ENCODE measurements at regions not wholly inside any gene's neighbourhood (a gene's known extent, or its start where the extent isn't known, plus 50 kb on each side); places are given as distances from the start of the nearest gene placed in this dataset.

DNA sequence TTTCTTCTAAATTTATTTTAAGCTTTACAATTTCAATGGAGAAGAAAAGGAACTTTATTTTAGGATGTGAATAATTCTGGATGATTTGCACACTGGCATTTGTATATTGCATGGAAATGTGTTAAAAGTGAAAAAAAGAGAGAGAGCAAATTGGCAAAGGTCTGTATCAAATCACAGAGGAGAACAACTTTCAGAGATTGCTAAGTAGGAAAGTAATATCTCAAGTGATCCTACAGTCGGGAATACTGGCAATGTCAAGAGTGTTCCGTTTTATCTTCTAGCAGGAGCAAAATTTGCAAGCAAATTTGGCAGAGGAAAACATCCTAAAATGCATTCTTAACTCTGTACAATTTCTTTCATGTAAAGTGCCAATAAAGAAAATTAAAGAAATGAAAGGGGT lies 97.1 kb upstream of the TMC3 start:
- no peak for DNase-seq

DNA sequence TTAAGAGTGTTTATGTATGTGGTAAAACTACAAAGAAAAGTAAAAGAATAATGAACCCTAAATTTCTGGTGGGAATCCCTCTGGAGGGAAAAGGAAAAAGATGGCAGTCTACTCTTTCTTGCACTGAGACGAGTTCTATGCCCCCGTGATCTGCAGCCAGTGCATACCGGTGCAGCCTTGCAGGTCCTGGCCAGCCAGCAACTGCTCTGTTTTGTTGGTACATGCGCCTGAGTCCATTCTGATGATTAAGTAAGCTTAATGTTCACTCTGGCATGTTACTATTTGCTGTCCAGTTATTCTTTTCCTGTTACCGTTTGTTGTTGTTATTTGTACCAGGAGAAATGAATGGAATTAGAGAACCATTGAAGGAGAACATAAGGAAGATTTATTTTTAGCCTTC lies 95.1 kb upstream of the TMC3 start:
- DNase-seq, result no peak

DNA sequence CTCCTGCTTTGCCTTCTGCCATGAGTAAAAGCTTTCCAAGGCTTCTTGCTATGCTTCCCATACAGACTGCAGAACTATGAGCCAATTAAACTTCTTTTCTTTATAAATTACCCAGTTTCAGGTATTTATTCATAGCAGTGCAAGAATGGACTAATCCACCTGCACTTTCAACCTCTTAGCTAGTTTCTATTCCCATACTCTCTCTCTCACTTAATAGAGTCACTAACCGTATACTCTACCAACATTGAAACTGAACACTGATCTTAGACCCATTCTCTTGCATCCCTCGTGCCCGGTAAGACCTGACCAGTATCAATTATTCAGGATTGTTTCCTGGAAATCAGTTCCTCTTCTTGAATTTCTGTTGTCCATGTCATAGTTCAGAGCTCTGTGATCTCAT lies 92.7 kb upstream of the TMC3 start:
- DNase-seq, result no peak

DNA sequence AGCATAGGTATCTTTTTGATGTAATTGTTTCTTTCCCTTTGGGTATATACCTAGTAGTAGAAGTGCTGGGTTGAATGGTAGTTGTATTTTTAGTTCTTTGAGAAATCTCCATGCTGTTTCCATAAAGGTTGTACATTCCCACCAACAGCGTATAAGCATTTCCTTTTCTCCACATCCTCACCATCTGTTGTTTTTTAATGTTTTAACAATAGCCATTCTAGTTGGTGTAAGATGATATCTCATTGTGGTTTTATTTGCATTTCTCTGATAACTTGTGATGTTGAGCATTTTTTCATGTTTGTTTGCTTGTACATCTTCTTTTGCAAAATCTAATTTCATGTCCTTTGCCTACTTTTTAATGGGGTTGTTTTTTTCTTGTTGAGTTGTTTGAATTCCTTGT lies 80.0 kb upstream of the TMC3 start:
- DNase-seq, result no peak

DNA sequence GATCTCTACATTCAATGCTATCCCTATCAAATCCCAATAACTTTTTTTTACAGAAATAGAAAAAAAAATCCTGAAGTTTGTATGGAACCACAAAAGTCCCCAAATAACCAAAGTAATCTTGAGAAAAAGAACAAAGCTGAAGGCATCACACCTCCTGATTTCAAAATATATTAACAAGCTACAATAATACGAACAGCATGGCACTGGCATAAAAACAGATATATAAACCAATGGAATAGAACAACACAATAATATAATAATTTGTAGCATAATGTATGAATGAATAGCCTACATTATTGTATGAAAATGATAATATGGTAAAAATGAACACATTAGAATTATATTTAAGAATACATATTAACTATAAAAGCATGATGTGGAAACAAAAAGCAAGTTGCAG lies 76.7 kb upstream of the TMC3 start:
- DNase-seq, result no peak

DNA sequence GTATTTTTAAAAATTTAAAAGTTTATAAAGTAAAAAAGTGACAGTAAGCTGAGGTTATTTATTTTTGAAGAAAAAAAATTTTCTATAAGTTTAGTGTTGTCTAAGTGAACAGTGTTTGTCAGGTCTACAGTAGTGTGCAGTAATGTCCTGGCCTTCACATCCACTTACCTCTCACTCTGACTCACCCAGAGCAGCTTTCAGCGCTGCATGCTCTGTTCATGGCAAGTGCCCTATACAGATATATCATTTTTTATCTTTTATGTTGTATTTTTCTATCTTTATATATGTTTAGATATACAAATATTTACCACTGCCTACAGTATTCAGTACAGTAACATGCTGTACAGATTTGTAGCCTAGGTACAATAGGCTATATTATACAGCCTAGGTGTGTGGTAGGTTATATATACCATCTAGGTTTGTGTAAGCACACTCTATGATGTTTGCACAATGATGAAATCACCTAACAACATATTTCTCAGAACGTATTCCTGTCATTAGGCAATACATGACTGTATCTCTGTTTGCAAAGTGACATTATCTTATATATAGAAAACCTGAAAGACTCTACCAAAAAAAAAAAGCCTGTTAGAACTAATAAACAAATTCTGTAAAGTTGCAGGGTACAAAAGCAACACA lies 75.9 kb upstream of the TMC3 start:
- DNase-seq, result peak; percentile 1

DNA sequence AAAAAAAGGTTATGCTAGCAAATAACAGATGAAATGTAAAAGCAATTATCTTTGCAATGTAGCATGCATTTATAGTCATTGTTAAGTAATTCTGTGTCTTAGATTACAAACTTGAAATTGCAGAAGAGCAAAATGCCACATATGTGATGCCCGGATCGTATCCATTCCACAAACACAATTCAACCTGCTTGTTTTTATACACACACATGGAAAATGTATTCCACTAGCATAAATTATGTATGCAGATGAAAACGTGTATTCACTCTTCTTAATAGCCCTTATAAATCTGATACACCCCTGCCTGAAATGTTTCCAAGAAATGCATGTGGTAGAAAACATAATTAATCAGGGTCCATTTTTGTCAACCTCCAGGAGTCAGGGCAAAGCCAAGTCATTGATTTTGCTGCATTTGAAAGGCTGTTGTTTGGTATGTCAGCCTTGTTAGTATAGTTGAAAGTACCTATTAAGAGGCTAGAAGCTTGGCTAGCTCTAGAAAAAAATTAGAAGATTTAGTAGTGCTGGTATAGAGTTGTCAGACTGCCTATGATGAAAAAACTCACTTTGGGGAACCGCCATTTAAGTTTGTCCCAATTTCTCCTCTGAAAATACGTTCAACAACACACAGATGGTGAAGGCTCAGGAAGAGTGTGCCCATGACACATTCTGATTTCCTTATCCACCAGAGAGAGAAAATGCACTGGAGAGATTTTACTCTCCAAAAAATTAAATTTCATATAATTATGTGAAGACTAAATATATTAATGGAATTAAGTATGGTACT lies 69.2 kb upstream of the TMC3 start:
- DNase-seq, result no peak

DNA sequence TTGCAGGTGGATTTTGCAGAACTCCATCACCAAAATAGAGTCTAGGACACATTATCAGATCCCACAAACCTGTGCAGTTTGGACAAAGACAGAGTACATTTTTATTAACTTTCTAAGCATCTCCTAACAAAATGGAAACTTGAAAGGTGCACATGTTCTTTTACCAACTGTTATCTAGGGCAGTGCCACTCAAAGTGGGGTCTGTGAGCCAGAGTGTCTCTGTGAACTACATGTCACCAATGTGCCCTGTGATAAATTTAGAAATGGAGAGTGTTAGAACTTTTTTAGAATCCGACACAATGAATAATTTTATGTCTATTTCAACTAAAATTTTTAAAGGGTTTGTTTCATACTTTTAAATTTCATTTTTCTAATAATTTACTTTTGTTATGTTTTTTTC lies 68.4 kb upstream of the TMC3 start:
- DNase-seq, result no peak

DNA sequence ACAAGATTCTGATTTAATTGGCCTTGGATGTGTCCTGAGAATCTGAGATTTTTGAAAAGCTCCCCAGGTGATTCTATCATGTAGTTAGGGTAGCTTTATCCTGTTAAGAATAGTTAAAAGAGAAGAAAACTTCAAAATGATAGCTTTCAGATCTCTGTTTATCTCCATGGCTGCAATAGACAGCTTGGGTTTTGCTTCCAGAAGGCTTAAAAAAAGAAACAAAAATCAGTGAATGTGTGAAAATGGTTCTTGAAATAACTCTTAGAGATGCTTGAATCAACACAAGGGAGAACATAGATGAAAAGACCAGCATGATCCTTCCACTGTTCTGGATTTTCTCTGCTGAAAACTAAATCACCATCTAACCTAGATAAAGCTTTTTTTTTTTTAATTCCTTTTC lies 60.8 kb upstream of the TMC3 start:
- no peak for DNase-seq

DNA sequence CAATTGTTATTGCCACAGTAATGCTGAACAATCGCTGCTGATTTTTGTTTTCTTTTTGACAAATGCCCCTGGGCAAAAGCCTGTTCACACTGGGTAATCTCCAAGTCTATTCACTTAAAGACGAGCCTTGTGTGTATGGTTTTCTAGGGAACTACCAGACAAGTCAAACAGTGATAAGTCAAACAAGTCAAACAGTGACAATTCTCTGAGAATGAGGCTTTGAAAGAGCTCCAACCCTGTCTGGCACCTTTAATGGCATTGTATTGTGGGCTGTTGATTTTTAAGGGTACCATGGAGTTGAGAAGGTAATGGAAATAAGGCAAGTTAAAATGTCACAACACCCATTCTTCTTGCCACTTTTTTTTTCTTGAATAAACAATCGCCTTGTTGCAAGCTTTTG lies 59.4 kb upstream of the TMC3 start:
- no peak for DNase-seq

DNA sequence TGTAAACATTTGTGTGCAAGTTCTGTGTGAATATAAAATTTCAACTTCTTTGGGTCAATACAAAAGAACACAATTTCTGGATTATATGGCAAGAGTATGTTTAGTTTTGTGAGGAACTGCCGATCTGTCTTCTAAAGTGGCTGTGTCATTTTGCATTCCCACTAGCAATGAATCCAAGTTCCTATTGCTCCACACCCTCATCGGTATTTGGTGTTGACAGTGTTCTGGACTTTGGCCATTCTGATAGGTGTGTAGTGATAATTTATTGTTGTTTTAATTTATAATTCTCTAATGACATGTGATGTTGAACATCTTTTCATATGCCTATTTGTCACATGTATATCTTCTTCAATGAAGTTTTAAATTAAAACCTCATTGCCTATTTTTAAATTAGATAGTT lies 58.2 kb upstream of the TMC3 start:
- no peak for DNase-seq

DNA sequence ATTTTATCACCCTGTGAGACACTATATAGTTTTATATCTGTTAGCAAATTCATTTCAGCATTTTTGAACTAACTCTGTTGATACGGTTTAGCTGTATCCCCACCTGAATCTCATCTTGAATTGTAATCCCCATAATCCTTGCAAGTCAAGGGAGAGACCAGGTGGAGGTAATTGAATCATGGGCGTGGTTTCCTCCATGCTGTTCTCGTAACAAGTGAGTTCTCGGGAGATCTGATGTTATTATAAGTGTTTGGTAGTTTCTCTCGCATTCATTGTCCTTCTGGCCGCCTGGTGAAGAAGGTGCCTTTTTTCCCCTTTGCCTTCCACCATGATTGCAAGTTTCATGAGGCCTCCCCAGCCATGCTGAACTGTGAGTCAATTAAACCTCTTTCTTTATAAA lies 53.2 kb upstream of the TMC3 start:
- DNase-seq, result no peak

DNA sequence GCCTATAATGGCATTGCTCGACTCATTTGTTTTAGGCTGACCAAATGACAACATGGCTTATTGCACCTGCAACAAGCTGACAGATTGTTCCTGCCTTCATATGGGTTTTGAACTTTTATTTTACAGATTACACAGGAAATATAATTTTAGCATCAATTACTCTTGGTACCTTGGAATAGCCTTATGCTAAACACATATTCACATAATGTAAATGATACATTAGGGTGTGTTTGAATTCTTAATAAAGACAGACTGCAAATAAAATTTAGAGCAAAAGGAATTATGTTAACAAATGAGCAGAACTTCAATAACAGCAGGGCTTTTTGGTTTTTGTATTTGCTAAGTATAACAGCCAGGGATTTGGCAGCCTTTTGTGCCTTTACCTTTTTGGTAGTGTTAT lies 51.9 kb upstream of the TMC3 start:
- no peak for DNase-seq
